ENCODE measurements at regions not wholly inside any gene's neighbourhood (a gene's known extent, or its start where the extent isn't known, plus 50 kb on each side); places are given as distances from the start of the nearest gene placed in this dataset.

DNA sequence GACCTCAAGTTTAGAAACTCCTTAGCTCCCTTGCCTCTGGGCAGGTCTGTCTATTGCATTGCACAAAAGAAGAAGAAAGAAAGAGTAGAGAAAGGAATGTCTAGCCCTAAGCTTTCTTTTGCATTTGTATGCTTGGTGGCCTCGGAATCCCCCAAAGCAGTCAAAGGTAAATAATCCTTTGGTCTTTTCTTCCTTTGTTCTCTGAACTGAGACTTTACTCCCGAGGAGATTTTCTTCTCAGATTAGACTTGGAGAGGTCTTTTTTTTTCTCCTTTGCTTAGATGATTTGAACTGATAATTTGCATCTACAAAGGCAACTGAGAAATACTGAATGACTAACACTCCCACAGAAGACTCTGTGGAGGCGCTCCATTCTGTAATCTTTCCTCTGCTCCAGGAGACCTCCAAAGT lies 93.2 kb downstream of the AKR1D1 start:
- no peak overlapping the region for H3K4me3 ChIP-seq (replicated peaks in 1 of 2; ENCODE audit: low read depth in 2 of 2, low read length in 2 of 2)
- DNase-seq (ENCODE audit: low read depth in 2 of 2), result no peak
- TF ChIP-seq, protein P1, sequence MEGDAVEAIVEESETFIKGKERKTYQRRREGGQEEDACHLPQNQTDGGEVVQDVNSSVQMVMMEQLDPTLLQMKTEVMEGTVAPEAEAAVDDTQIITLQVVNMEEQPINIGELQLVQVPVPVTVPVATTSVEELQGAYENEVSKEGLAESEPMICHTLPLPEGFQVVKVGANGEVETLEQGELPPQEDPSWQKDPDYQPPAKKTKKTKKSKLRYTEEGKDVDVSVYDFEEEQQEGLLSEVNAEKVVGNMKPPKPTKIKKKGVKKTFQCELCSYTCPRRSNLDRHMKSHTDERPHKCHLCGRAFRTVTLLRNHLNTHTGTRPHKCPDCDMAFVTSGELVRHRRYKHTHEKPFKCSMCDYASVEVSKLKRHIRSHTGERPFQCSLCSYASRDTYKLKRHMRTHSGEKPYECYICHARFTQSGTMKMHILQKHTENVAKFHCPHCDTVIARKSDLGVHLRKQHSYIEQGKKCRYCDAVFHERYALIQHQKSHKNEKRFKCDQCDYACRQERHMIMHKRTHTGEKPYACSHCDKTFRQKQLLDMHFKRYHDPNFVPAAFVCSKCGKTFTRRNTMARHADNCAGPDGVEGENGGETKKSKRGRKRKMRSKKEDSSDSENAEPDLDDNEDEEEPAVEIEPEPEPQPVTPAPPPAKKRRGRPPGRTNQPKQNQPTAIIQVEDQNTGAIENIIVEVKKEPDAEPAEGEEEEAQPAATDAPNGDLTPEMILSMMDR (IDR thresholded peaks at IDR 0.05; ENCODE audit: low read depth, low read length), result no peak

DNA sequence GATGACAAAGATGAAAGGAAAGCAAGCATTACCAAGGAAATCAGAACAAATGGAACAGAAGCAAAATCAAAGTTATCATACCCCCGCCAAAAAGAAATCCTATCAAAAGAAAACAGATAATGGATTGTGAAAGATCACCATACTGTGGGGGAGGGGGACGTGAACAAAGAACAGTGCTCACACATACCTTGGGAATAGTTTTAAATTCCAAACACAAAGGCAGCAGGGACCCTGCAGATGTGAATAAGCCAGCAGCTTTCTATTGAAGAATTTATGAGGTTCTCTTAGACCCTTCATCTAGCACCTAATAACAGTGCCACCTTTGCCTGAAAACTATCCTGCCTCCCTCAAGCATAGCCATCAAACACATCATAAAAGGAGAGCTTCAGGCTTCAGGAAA lies 94.0 kb downstream of the AKR1D1 start:
- H3K4me3 ChIP-seq (replicated peaks in 1 of 2; ENCODE audit: low read depth in 2 of 2, low read length in 2 of 2), result no peak overlapping the region
- no peak for DNase-seq (ENCODE audit: low read depth in 2 of 2)
- TF ChIP-seq, protein P1 (IDR thresholded peaks at IDR 0.05; ENCODE audit: low read depth, low read length), result no peak

DNA sequence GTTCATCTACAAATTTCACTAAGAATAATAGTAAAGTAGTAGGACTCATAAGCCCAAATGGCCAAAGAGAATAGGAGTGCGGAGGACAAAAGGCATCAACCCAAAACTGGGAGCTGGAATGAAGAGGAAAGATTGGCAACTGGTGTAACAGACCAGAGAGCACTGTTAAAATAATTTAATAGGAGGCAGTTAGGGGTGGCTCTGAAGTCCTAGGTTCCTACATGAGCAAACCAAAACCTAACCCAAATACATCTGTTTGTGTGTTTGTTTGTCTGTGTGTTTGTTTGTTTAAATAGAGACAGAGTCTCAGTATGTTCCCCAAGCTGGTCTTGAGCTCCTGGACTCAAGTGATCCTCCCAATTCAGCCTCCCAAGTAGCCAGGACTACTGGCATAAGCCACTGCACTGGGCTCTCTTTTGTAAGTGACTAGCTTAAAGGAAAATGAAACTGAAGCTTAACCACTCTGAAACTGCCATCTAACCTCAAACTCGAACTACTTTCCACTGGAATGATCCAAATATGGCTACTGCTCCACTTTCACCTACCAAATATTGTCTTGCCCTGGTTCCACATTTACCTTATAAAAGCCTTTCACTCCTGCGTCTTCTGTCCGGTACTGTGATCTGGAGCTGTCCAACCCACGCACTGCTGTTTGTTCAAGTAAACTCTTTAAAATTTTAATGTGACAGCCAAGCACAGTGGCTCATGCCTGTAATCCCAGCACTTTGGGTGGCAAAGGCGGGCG lies 94.9 kb downstream of the AKR1D1 start:
- DNase-seq (ENCODE audit: low read depth in 2 of 2), result no peak
- TF ChIP-seq, protein P1 (IDR thresholded peaks at IDR 0.05; ENCODE audit: low read depth, low read length), result no peak
- H3K4me3 ChIP-seq (replicated peaks in 1 of 2; ENCODE audit: low read depth in 2 of 2, low read length in 2 of 2), result no peak overlapping the region

DNA sequence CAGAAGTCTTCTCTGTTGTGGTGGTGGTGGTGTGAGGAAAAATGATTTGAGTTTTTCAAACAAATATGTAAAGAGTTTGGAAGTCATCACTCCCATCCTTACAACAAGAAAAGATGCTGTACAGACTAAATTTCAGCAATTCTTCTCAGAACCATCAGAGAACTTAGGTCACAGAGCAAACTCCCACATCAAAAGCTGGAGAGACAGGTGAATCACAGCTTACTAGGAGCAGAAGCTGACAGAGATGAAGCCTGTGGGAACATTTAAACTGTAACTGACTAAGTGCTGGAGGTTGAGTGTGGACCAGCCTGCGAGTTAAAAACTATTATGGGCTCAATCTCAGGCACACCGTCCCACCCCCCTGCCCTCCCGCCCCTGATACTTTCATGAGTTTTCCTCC lies 97.3 kb downstream of the AKR1D1 start:
- TF ChIP-seq, protein P1 (IDR thresholded peaks at IDR 0.05; ENCODE audit: low read depth, low read length), result no peak
- no peak for DNase-seq (ENCODE audit: low read depth in 2 of 2)

DNA sequence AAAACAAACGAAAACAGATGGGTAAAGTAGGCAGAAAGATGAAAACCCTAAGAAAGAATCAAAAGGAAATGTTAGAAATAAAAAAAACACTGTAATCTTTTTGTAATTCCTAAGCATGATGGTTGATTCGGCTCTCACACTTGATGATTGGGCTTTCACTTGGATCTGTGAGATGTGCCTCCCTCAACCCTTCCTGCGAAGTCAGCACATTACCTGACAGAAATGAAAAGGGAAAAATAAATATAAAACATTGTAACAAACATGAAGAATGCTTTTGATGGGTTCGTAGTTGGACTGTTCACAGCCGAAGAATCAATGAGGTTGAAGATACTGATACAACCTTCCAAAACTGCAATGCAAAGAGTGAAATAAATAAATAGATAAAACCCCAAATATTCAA lies 99.8 kb downstream of the AKR1D1 start:
- no peak overlapping the region for H3K4me3 ChIP-seq (replicated peaks in 1 of 2; ENCODE audit: low read depth in 2 of 2, low read length in 2 of 2)
- TF ChIP-seq, protein P1 (IDR thresholded peaks at IDR 0.05; ENCODE audit: low read depth, low read length), result no peak
- no peak for DNase-seq (ENCODE audit: low read depth in 2 of 2)

More for the DNA sequence above, 97.3 kb downstream of the AKR1D1 start:
- no peak overlapping the region for H3K4me3 ChIP-seq (replicated peaks in 1 of 2; ENCODE audit: low read depth in 2 of 2, low read length in 2 of 2)

DNA sequence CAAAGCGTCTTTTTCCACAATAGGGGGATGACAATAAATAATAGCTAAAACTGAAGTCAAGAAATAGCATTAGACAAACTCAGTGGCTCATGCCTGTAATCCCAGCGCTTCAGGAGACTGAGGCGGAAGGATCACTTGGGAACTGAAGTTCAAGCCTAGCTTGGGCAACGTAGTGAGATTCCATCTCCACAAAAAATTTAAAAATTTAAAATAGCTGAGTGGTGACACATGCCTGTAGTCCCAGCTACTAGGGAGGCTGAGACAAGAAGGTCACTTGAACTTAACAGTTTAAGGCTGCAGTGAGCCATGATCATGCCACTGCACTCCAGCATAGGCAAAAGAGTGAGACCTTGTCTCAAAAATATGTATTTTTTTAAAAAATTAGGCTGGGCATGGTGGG lies 107.9 kb downstream of the AKR1D1 start:
- DNase-seq (ENCODE audit: low read depth in 2 of 2), result no peak
- TF ChIP-seq, protein P1 (IDR thresholded peaks at IDR 0.05; ENCODE audit: low read depth, low read length), result no peak
- no peak overlapping the region for H3K4me3 ChIP-seq (replicated peaks in 1 of 2; ENCODE audit: low read depth in 2 of 2, low read length in 2 of 2)

All from cardiac fibroblast (primary cell).